PC-3 (cell line): ENCODE measurements at regions not wholly inside any gene's neighbourhood (a gene's known extent, or its start where the extent isn't known, plus 50 kb on each side); places are given as distances from the start of the nearest gene placed in this dataset.

Source experiments
- ATAC-seq: fragments of 200-7000 bp; cut with Tn5 transposase; 2 replicates; pipeline ENCODE4 v1.9.1; 2020; ENCODE audit warnings: mild to moderate bottlenecking, moderate library complexity
- BruUV-seq: library from RNA; stranded (reverse); fragments of 400-500 nt; replicated peaks from 2 replicates; lab custom pipeline; 2021; lab: Mats Ljungman, UMichigan
- CTCF ChIA-PET: fragments of 300-600 bp; sonication (Branson Sonifier 250); formaldehyde crosslinking; loops from one replicate; lab custom pipeline; 2022; ENCODE audit warnings: antibody characterized with exemption; lab: Charles Lee
- POLR2A ChIA-PET: fragments of 300-600 bp; sonication (Branson Sonifier 250); formaldehyde crosslinking; loops from one replicate; lab custom pipeline; 2022; ENCODE audit warnings: antibody characterized with exemption; ENCODE audit not compliant: unreplicated experiment; lab: Charles Lee
- DNase-seq: peaks from one replicate; pipeline ENCODE4 v3.0.0-alpha.2; 2015
- H2AFZ ChIP-seq: fragments of 300-600 bp; sonication (generic); 2 replicates; pipeline ENCODE4 v1.6.0; 2016; ENCODE audit warnings: antibody characterized with exemption, low read length
- H3F3A ChIP-seq: fragments of 300-600 bp; sonication (generic); one replicate; pipeline ENCODE4 v1.6.0; 2017; ENCODE audit warnings: antibody characterized with exemption, low read length, control low read depth, mild to moderate bottlenecking; ENCODE audit not compliant: unreplicated experiment
- H3K27ac ChIP-seq: fragments of 300-600 bp; sonication (generic); 2 replicates; pipeline ENCODE4 v1.5.1; 2016; ENCODE audit warnings: mild to moderate bottlenecking, low read length
- H3K27me3 ChIP-seq: fragments of 300-600 bp; sonication (generic); 2 replicates; pipeline ENCODE4 v1.6.1; 2016; ENCODE audit warnings: low read length, mixed read lengths
- H3K36me3 ChIP-seq: fragments of 300-600 bp; sonication (generic); 2 replicates; pipeline ENCODE4 v1.6.1; 2016; ENCODE audit warnings: low read depth, mixed run types, low read length, mixed read lengths
- H3K4me1 ChIP-seq: fragments of 300-600 bp; sonication (generic); 2 replicates; pipeline ENCODE4 v1.5.1; 2016; ENCODE audit warnings: low read length; ENCODE audit not compliant: insufficient read depth
- H3K4me2 ChIP-seq: fragments of 300-600 bp; sonication (generic); 2 replicates; pipeline ENCODE4 v1.6.0; 2016; ENCODE audit warnings: low read length
- H3K4me3 ChIP-seq: fragments of 300-600 bp; sonication (generic); 2 replicates; pipeline ENCODE4 v1.5.1; 2016; ENCODE audit warnings: mild to moderate bottlenecking, low read length, mixed read lengths
- H3K79me2 ChIP-seq: fragments of 300-600 bp; sonication (generic); 2 replicates; pipeline ENCODE4 v1.6.1; 2017; ENCODE audit warnings: low read length, mixed read lengths
- H3K9ac ChIP-seq: fragments of 300-600 bp; sonication (generic); 2 replicates; pipeline ENCODE4 v1.6.0; 2016; ENCODE audit warnings: mild to moderate bottlenecking, low read length
- H3K9me2 ChIP-seq: fragments of 300-600 bp; sonication (generic); replicated peaks from 2 replicates; pipeline ENCODE4 v1.6.1; 2016; ENCODE audit warnings: mixed run types, low read length, mixed read lengths
- H3K9me3 ChIP-seq: fragments of 300-600 bp; sonication (generic); 2 replicates; pipeline ENCODE4 v1.6.1; 2016; ENCODE audit warnings: low read length, mixed read lengths
- H4K20me1 ChIP-seq: fragments of 300-600 bp; sonication (generic); 2 replicates; pipeline ENCODE4 v1.6.1; 2016; ENCODE audit warnings: low read length, mixed read lengths
- CTCF ChIP-seq: fragments of 300-600 bp; sonication (generic); conservative IDR thresholded peaks from 2 replicates; pipeline ENCODE4 v1.5.1; 2017; ENCODE audit warnings: antibody characterized with exemption, low read depth, mild to moderate bottlenecking, low read length
- EZH2 ChIP-seq: fragments of 300-600 bp; sonication (generic); IDR thresholded peaks from one replicate; pipeline ENCODE4 v1.6.1; 2017; ENCODE audit warnings: antibody characterized with exemption, mild to moderate bottlenecking, low read length; ENCODE audit not compliant: unreplicated experiment
- EZH2phosphoT487 ChIP-seq: fragments of 300-600 bp; sonication (generic); IDR thresholded peaks from 2 replicates; pipeline ENCODE4 v1.6.1; 2018; ENCODE audit warnings: mild to moderate bottlenecking, antibody characterized with exemption, low read length, borderline replicate concordance
- intact Hi-C: fragments of 100-400 bp; cut with micrococcal nuclease; formaldehyde crosslinking; loops from 2 replicates; pipeline ENCODE4 v1.9.0; 2023

DNA sequence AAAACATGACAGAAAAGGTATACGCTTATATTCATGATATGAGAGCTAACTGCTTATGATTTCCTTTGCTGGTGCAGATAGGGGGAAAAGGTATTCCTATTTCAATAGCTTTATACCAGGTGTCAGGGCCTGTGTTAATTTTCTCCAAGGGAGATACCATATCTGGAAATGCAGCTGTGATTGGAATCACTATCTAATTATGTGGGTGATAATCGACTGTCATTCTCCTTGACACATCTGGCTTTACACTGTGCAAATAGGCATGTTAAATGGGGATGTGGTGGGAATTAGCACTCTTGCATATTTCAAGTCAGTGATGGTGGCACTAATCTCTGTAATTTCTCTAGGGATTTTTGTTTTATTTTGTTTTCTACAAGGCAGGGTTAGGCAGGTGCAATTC lies 611.1 kb downstream of the CDH9 start:
- ATAC-seq (no peak), DNase-seq (no peak)
- ChIA-PET POLR2A (no interaction called here), CTCF (no interaction called here)
- no peaks in the 10 kb centered on the region for H3K36me3 ChIP-seq
- no peaks in the 10 kb centered on the region for H3K4me1 ChIP-seq
- BruUV-seq: no TSS peak
- no peak overlapping the region for H2AFZ ChIP-seq
- TF ChIP-seq EZH2 (no peak), CTCF (no peak), EZH2phosphoT487 (no peak)
- no peak overlapping the region for H3K27ac ChIP-seq
- H3K79me2 ChIP-seq: no peaks in the 10 kb centered on the region
- H4K20me1 ChIP-seq: no peaks in the 10 kb centered on the region
- intact Hi-C loops: no loop called here
- H3K9ac ChIP-seq: no peak overlapping the region
- no peaks in the 10 kb centered on the region for H3K9me2 ChIP-seq
- H3K27me3 ChIP-seq: no peaks in the 10 kb centered on the region
- H3F3A ChIP-seq: no peaks in the 10 kb centered on the region
- H3K4me2 ChIP-seq: no peak overlapping the region
- H3K4me3 ChIP-seq: no peak overlapping the region
- H3K9me3 ChIP-seq: no peaks in the 10 kb centered on the region

- Histone ChIP-seq H3K27me3 (no peaks in the 10 kb centered on the region), H3F3A (no peaks in the 10 kb centered on the region), H3K79me2 (no peaks in the 10 kb centered on the region), H3K9me2 (no peaks in the 10 kb centered on the region), H3K4me2 (no peak overlapping the region), H3K36me3 (no peaks in the 10 kb centered on the region), H2AFZ (no peak overlapping the region), H3K9me3 (no peaks in the 10 kb centered on the region), H3K4me3 (no peak overlapping the region), H4K20me1 (no peaks in the 10 kb centered on the region), H3K9ac (no peak overlapping the region), H3K27ac (no peak overlapping the region), H3K4me1 (no peaks in the 10 kb centered on the region)
- BruUV-seq: no TSS peak
- no peak for DNase-seq
- intact Hi-C loops: no loop called here
- no peak for TF ChIP-seq EZH2phosphoT487
- no peak for TF ChIP-seq EZH2
- no peak for TF ChIP-seq CTCF
- no peak for ATAC-seq
- CTCF ChIA-PET: no interaction called here
- POLR2A ChIA-PET: no interaction called here
Measured at GRCh38 chr5:26419987-26420386, 618.4 kb downstream of the CDH9 start.

DNA sequence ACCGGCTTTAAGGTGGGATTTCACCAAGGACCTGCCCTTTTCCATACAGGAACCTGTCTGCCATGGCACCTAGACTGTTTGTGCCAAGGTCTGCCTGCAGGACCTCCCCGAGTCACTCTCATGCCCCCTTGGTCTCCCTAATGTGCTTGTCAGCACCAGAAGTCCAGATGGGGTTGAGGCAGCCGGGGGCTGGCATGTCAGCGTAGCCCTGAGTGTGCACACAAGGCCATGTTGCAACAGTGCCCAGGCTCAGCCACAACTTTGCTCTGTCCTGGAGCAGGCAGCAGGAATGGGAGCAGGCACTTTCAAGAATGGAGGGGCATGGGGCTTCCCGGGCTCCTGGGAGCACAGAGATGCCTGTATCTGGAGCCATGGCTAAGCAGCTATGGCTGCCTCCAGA lies 621.5 kb downstream of the CDH9 start:
- ATAC-seq: no peak
- H3F3A ChIP-seq: no peaks in the 10 kb centered on the region
- H3K4me3 ChIP-seq: no peak overlapping the region
- H3K27ac ChIP-seq: no peak overlapping the region
- H3K36me3 ChIP-seq: no peaks in the 10 kb centered on the region
- no peaks in the 10 kb centered on the region for H3K4me1 ChIP-seq
- no TSS peak for BruUV-seq
- no peaks in the 10 kb centered on the region for H4K20me1 ChIP-seq
- no peaks in the 10 kb centered on the region for H3K79me2 ChIP-seq
- no peaks in the 10 kb centered on the region for H3K9me2 ChIP-seq
- no peak overlapping the region for H3K4me2 ChIP-seq
- DNase-seq: no peak
- ChIA-PET CTCF (no interaction called here), POLR2A (no interaction called here)
- H2AFZ ChIP-seq: no peak overlapping the region
- TF ChIP-seq EZH2phosphoT487 (no peak), EZH2 (no peak), CTCF (no peak)
- intact Hi-C loops: no loop called here
- H3K27me3 ChIP-seq: no peaks in the 10 kb centered on the region
- H3K9ac ChIP-seq: no peak overlapping the region
- no peaks in the 10 kb centered on the region for H3K9me3 ChIP-seq
